GM12892 (cell line): ENCODE measurements at regions not wholly inside any gene's neighbourhood (a gene's known extent, or its start where the extent isn't known, plus 50 kb on each side); places are given as distances from the start of the nearest gene placed in this dataset.

Source experiments
- POLR2A ChIP-seq: IDR thresholded peaks from 2 replicates; pipeline ENCODE4 v1.6.1; 2011; ENCODE audit warnings: low read depth, low read length, control low read depth
- POLR2AphosphoS5 ChIP-seq: IDR thresholded peaks from 2 replicates; pipeline ENCODE4 v1.6.1; 2011; ENCODE audit warnings: low read depth, low read length, control low read depth
- TAF1 ChIP-seq: IDR thresholded peaks from 2 replicates; pipeline ENCODE4 v1.6.1; 2011; ENCODE audit warnings: low read depth, mild to moderate bottlenecking, control low read depth, low read length, borderline replicate concordance

- TF ChIP-seq POLR2A (no peak), TAF1 (no peak), POLR2AphosphoS5 (no peak)
Measured at GRCh38 chr13:22903301-22903700, 277.5 kb upstream of the SGCG start.
